Uterus (tissue), 3 donors: ENCODE measurements at regions not wholly inside any gene's neighbourhood (a gene's known extent, or its start where the extent isn't known, plus 50 kb on each side); places are given as distances from the start of the nearest gene placed in this dataset.

ENCODE experiments used
- DNase-seq, 2 donors: peaks; one replicate each; pipeline ENCODE4 v3.0.0-alpha.2; 2019 to 2020
- H3K27ac ChIP-seq, 2 donors: fragments of 200-600 bp; sonication (generic); 1 replicate in 1 of 2; 2 replicates in 1 of 2; pipeline ENCODE4 v1.5.1; 2016 to 2018
- H3K27me3 ChIP-seq, 2 donors: fragments of 200-600 bp; sonication (generic); one replicate each; pipeline ENCODE4 v1.5.1; 2018 to 2019; ENCODE audit warnings: control low read depth in 1 of 2
- H3K36me3 ChIP-seq, 2 donors: fragments of 200-600 bp; sonication (generic); one replicate each; pipeline ENCODE4 v1.5.1; 2019; ENCODE audit warnings: control low read depth in 1 of 2
- H3K4me1 ChIP-seq, 2 donors: fragments of 200-600 bp; sonication (generic); one replicate each; pipeline ENCODE4 v1.5.1; 2018 to 2019; ENCODE audit warnings: control low read depth in 1 of 2
- H3K4me3 ChIP-seq, 2 donors: fragments of 200-600 bp; sonication (generic); 1 replicate in 1 of 2; 2 replicates in 1 of 2; pipeline ENCODE4 v1.5.1; 2018 to 2019; ENCODE audit warnings: mild to moderate bottlenecking in 1 of 2
- H3K9me3 ChIP-seq, 2 donors: fragments of 200-600 bp; sonication (generic); one replicate each; pipeline ENCODE4 v1.5.1; 2019; ENCODE audit warnings: control low read depth in 1 of 2
- CTCF ChIP-seq, 4 experiments: fragments of 200-600 bp in 2 of 4; fragments of 450-650 bp in 2 of 4; sonication (generic) in 2 of 4; IDR thresholded peaks; one replicate each; pipeline ENCODE4 v1.5.1; 2016 to 2019; ENCODE audit warnings: antibody characterized with exemption in 4 of 4, mild to moderate bottlenecking in 2 of 4, moderate library complexity in 1 of 4
- POLR2A ChIP-seq, 2 donors: fragments of 450-650 bp; IDR thresholded peaks; one replicate each; pipeline ENCODE4 v1.6.1; 2016; ENCODE audit warnings: antibody characterized with exemption in 2 of 2, mild to moderate bottlenecking in 1 of 2, moderate library complexity in 1 of 2
- intact Hi-C: fragments of 100-400 bp; cut with DNase I; formaldehyde crosslinking; loops from one replicate; pipeline ENCODE4 v1.15.1; 2023; ENCODE audit warnings: low total_unique reads
- donor health status: DM: yes; HTN: yes; CAD: no.

GRCh38 chr5:166354332-166354731, 1937.1 kb upstream of the WWC1 start:
- Histone ChIP-seq H3K4me1 (no peaks in the 10 kb centered on the region), H3K4me3 (no peak overlapping the region), H3K27ac (no peak overlapping the region), H3K36me3 (no peaks in the 10 kb centered on the region), H3K27me3 (no peaks in the 10 kb centered on the region), H3K9me3 (no peaks in the 10 kb centered on the region)
- intact Hi-C loops, result no loop called here
- TF ChIP-seq POLR2A (IDR thresholded peaks at IDR 0.05) (no peak), CTCF (IDR thresholded peaks at IDR 0.05) (no peak)
- DNase-seq, result no peak

- no peaks in the 10 kb centered on the region for H3K9me3 ChIP-seq
- no peak for DNase-seq
- intact Hi-C loops, result no loop called here
- H3K27me3 ChIP-seq, result no peaks in the 10 kb centered on the region
- H3K4me3 ChIP-seq, result no peak overlapping the region
- no peak overlapping the region for H3K27ac ChIP-seq
- TF ChIP-seq CTCF (IDR thresholded peaks at IDR 0.05) (no peak), POLR2A (IDR thresholded peaks at IDR 0.05) (no peak)
- H3K36me3 ChIP-seq, result no peaks in the 10 kb centered on the region
- H3K4me1 ChIP-seq, result no peaks in the 10 kb centered on the region
Observed at GRCh38 chr5:166356096-166356495, 1935.3 kb upstream of the WWC1 start.

GRCh38 chr5:166358127-166358830, 1933.2 kb upstream of the WWC1 start:
- Histone ChIP-seq H3K36me3 (no peaks in the 10 kb centered on the region), H3K27ac (no peak overlapping the region), H3K4me3 (no peak overlapping the region), H3K27me3 (no peaks in the 10 kb centered on the region), H3K9me3 (no peaks in the 10 kb centered on the region), H3K4me1 (no peaks in the 10 kb centered on the region)
- TF ChIP-seq POLR2A (IDR thresholded peaks at IDR 0.05) (no peak), CTCF (IDR thresholded peaks at IDR 0.05) (no peak)
- intact Hi-C loops, result no loop called here
- no peak for DNase-seq

GRCh38 chr5:166363087-166363760, 1928.2 kb upstream of the WWC1 start:
- Histone ChIP-seq H3K27me3 (no peaks in the 10 kb centered on the region), H3K9me3 (no peaks in the 10 kb centered on the region), H3K36me3 (no peaks in the 10 kb centered on the region), H3K4me1 (no peaks in the 10 kb centered on the region), H3K27ac (no peak overlapping the region), H3K4me3 (no peak overlapping the region)
- DNase-seq, result no peak
- intact Hi-C loops, result no loop called here
- TF ChIP-seq POLR2A (IDR thresholded peaks at IDR 0.05) (no peak), CTCF (IDR thresholded peaks at IDR 0.05) (no peak)

GRCh38 chr5:166365164-166365563, 1926.3 kb upstream of the WWC1 start:
- H3K27ac ChIP-seq, result no peak overlapping the region
- TF ChIP-seq CTCF (IDR thresholded peaks at IDR 0.05), result no peak
- H3K36me3 ChIP-seq, result no peaks in the 10 kb centered on the region
- no peaks in the 10 kb centered on the region for H3K9me3 ChIP-seq
- no peaks in the 10 kb centered on the region for H3K27me3 ChIP-seq
- H3K4me1 ChIP-seq, result no peaks in the 10 kb centered on the region
- H3K4me3 ChIP-seq, result no peak overlapping the region
- intact Hi-C loops, result no loop called here
- no peak for DNase-seq
